ENCODE measurements at regions not wholly inside any gene's neighbourhood (a gene's known extent, or its start where the extent isn't known, plus 50 kb on each side); places are given as distances from the start of the nearest gene placed in this dataset.
"Not testable (repeated sequence)": the region's sequence is repeated elsewhere in the genome, so short reads cannot be mapped to it uniquely, and the experiment has no call there.

DNA sequence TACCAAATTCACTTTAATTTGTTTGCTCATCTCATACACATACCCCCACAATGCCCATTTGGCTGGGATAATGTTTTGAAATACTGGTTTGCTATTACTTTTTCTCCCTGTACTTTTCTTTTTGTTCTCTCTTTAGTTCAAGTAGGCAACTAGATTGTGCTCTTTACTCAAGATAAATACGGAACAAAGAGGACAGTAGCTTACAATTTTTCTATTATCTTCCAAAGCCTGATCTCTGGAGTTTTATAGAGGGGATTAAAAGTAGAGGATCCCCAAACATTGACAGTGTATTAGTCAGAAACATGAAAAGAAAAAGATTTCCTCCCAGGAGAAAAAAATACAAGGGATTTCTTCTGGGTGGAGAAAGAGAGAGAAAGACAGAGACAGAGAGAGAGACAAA, 102.1 kb upstream of the FSCB start:
- no peaks in the 10 kb centered on the region for H3K9me3 ChIP-seq (replicated peaks)
- H3K36me3 ChIP-seq, result no peaks in the 10 kb centered on the region
- intact Hi-C loops (cut with micrococcal nuclease), result no loop called here
- H3K4me3 ChIP-seq, result no peak overlapping the region
- no peak overlapping the region for H3K27ac ChIP-seq (replicated peaks)
- no peaks in the 10 kb centered on the region for H3K4me1 ChIP-seq
- no peak for TF ChIP-seq CTCF (IDR thresholded peaks at IDR 0.05; ENCODE audit: borderline replicate concordance)
- no peak for DNase-seq
- H3K27me3 ChIP-seq (ENCODE audit: low read depth), result no peaks in the 10 kb centered on the region

DNA sequence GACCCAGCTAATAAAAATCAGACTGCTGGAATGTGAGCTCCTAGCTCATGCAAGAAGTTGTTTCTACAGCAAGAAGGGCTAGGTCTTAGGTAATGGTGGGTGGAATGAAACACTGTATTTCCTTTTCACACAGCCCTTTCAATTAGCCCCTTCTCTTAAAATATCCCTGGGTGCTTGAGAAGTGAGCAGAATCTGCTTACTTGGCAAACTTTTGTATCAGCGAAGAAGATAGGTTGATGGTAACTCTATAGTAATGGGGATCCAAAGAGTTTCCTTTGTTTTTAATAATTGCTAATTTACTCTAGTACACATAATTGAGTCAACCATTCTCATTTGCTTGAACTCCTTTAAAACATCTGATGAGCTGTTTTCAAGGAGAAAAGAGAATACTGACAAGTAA, 100.6 kb upstream of the FSCB start:
- H3K9me3 ChIP-seq (replicated peaks), result no peaks in the 10 kb centered on the region
- no peak overlapping the region for H3K4me3 ChIP-seq
- H3K4me1 ChIP-seq, result no peaks in the 10 kb centered on the region
- no peak for TF ChIP-seq CTCF (IDR thresholded peaks at IDR 0.05; ENCODE audit: borderline replicate concordance)
- H3K36me3 ChIP-seq, result no peaks in the 10 kb centered on the region
- H3K27ac ChIP-seq (replicated peaks), result no peak overlapping the region
- no peak for DNase-seq
- H3K27me3 ChIP-seq (ENCODE audit: low read depth), result no peaks in the 10 kb centered on the region
- intact Hi-C loops (cut with micrococcal nuclease), result no loop called here

GRCh38 chr14:44606576-44606975, 99.5 kb upstream of the FSCB start:
- Histone ChIP-seq H3K4me3 (no peak overlapping the region), H3K27me3 (ENCODE audit: low read depth) (no peaks in the 10 kb centered on the region), H3K9me3 (replicated peaks) (no peaks in the 10 kb centered on the region), H3K27ac (replicated peaks) (no peak overlapping the region), H3K36me3 (no peaks in the 10 kb centered on the region), H3K4me1 (no peaks in the 10 kb centered on the region)
- no peak for DNase-seq
- no peak for TF ChIP-seq CTCF (IDR thresholded peaks at IDR 0.05; ENCODE audit: borderline replicate concordance)
- intact Hi-C loops (cut with micrococcal nuclease), result no loop called here

- intact Hi-C loops (cut with micrococcal nuclease); H3K36me3 ChIP-seq; H3K4me3 ChIP-seq; DNase-seq; H3K27me3 ChIP-seq (ENCODE audit: low read depth); H3K27ac ChIP-seq (replicated peaks); H3K9me3 ChIP-seq (replicated peaks); H3K4me1 ChIP-seq: not testable (repeated sequence)
Observed at GRCh38 chr14:44601266-44601665, 94.2 kb upstream of the FSCB start.

DNA sequence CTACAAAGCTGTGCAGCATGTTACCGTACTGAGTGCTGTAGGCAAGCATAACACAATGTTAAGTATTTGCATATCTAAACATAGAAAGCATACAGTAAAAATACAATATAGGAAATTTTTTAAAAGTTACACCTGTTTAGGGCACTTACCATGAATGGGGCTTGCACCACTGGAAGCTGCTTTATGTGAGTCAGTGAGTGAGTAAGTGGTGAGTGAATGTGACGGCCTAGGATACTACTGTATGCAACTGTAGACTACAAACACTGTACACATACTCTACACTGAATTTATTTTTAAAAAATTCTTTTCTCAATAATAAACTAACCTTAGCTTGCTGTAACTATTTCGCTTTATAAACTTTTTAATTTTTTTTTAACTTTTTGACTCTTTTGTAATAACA, 82.1 kb upstream of the FSCB start:
- intact Hi-C loops (cut with micrococcal nuclease), result no loop called here
- no peaks in the 10 kb centered on the region for H3K4me1 ChIP-seq
- no peaks in the 10 kb centered on the region for H3K27me3 ChIP-seq (ENCODE audit: low read depth)
- no peak overlapping the region for H3K4me3 ChIP-seq
- no peak for TF ChIP-seq CTCF (IDR thresholded peaks at IDR 0.05; ENCODE audit: borderline replicate concordance)
- no peaks in the 10 kb centered on the region for H3K36me3 ChIP-seq
- peaks cover 1% of the 10 kb centered on the region for H3K9me3 ChIP-seq (replicated peaks)
- no peak for DNase-seq
- H3K27ac ChIP-seq (replicated peaks), result no peak overlapping the region

- no peak overlapping the region for H3K27ac ChIP-seq (replicated peaks)
- H3K4me1 ChIP-seq, result no peaks in the 10 kb centered on the region
- intact Hi-C loops (cut with micrococcal nuclease), result no loop called here
- H3K9me3 ChIP-seq (replicated peaks), result peaks cover 24% of the 10 kb centered on the region
- H3K36me3 ChIP-seq, result no peaks in the 10 kb centered on the region
- no peak for TF ChIP-seq CTCF (IDR thresholded peaks at IDR 0.05; ENCODE audit: borderline replicate concordance)
- H3K4me3 ChIP-seq, result no peak overlapping the region
- H3K27me3 ChIP-seq (ENCODE audit: low read depth), result no peaks in the 10 kb centered on the region
- DNase-seq, result no peak
Observed at GRCh38 chr14:44586910-44587309, 79.8 kb upstream of the FSCB start.
